K562 (cell line): ENCODE measurements at regions not wholly inside any gene's neighbourhood (a gene's known extent, or its start where the extent isn't known, plus 50 kb on each side); places are given as distances from the start of the nearest gene placed in this dataset.

Experiments used
- EGR1 ChIP-seq: fragments of 450-650 bp; conservative IDR thresholded peaks from 2 replicates; pipeline ENCODE4 v1.6.1; 2017; ENCODE audit warnings: mild to moderate bottlenecking
- EP300 ChIP-seq: IDR thresholded peaks from 2 replicates; pipeline ENCODE4 v1.6.1; 2012; ENCODE audit warnings: low read length, improper control_type of control experiment
- HLTF ChIP-seq: fragments of 450-650 bp; IDR thresholded peaks from 2 replicates; pipeline ENCODE4 v1.6.1; 2016
- POLR2A ChIP-seq: fragments of 450-650 bp; conservative IDR thresholded peaks from 2 replicates; pipeline ENCODE4 v1.6.1; 2016
- TCF7L2 ChIP-seq: fragments of 150-350 bp; IDR thresholded peaks from 2 replicates; pipeline ENCODE4 v1.6.1; 2016; ENCODE audit warnings: low read depth, mild to moderate bottlenecking, low read length, moderate library complexity
- ZNF12 ChIP-seq: sonication (generic); formaldehyde crosslinking; IDR thresholded peaks from 2 replicates; pipeline ENCODE4 v1.4.0; 2020; ENCODE audit warnings: mild to moderate bottlenecking, missing genetic modification reagents
- ZNF780A ChIP-seq: fragments of 250-450 bp; sonication (Bioruptor Pico); IDR thresholded peaks from 2 replicates; pipeline ENCODE4 v1.5.0; 2021; ENCODE audit warnings: mild to moderate bottlenecking
- TF ChIP-seq, protein P1 (sequence below), 3 experiments: IDR thresholded peaks in 2 of 3; conservative IDR thresholded peaks in 1 of 3; 2 replicates each; pipeline ENCODE4 v1.5.1; 2011 to 2012; ENCODE audit warnings: low read length in 3 of 3, mild to moderate bottlenecking in 3 of 3, control low read depth in 2 of 3, improper control_type of control experiment in 1 of 3, inconsistent platforms in 1 of 3, low read depth in 1 of 3, mixed read lengths in 1 of 3, moderate library complexity in 1 of 3; ENCODE audit not compliant: insufficient read depth in 2 of 3
- TF ChIP-seq, protein P2 (sequence below): sonication (generic); formaldehyde crosslinking; IDR thresholded peaks from 2 replicates; pipeline ENCODE4 v1.4.0; 2020; ENCODE audit warnings: mild to moderate bottlenecking, missing genetic modification reagents

DNA sequence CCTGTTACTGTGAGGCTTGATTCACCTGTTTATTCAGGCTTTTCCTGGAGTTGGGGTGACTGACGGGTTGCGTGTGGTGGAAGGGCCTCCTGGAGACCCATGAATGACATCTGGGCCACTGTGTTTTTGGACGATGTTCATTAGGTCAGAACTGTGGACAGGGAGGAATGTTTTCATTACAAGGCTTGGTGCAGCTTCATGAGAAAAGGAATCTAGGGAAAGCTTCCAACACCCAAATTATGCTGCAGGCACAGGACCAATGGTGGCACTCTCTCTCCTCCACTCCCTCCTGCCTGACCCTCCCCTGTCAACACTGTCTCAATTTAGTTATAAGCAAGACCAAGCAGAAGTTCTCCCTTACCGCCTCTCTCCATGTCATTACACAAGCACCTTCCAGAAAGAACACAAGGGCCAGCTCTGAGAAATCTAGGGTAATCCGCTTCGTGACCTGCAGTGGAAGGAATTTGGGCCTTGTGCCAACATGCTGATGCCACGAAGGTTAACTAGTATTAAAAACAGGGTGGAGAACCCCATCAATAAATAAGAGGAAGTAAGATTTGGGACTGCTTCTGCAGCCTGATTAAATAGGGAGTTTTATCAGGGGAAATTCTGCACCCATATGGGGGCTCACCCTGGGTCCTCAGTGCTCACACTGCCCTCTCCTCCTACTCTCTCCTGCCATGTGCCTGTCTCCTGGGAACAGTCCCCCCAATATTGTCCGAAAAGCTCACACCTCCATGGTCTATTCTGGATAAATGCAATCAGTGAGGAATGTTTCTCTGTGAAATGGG, 200.3 kb downstream of the KTN1 start:
- no peak for TF ChIP-seq TCF7L2
- no peak for TF ChIP-seq ZNF780A (CRISPR knock-in tag)
- TF ChIP-seq POLR2A, result no peak
- TF ChIP-seq, protein P1, sequence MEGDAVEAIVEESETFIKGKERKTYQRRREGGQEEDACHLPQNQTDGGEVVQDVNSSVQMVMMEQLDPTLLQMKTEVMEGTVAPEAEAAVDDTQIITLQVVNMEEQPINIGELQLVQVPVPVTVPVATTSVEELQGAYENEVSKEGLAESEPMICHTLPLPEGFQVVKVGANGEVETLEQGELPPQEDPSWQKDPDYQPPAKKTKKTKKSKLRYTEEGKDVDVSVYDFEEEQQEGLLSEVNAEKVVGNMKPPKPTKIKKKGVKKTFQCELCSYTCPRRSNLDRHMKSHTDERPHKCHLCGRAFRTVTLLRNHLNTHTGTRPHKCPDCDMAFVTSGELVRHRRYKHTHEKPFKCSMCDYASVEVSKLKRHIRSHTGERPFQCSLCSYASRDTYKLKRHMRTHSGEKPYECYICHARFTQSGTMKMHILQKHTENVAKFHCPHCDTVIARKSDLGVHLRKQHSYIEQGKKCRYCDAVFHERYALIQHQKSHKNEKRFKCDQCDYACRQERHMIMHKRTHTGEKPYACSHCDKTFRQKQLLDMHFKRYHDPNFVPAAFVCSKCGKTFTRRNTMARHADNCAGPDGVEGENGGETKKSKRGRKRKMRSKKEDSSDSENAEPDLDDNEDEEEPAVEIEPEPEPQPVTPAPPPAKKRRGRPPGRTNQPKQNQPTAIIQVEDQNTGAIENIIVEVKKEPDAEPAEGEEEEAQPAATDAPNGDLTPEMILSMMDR (IDR thresholded peaks at IDR 0.05 in 2 of 3, conservative IDR thresholded peaks at IDR 0.05 in 1 of 3; ENCODE audit: insufficient read depth in 2 of 3, low read depth in 1 of 3, low read length in 3 of 3), result no peak
- TF ChIP-seq ZNF12, result no peak
- TF ChIP-seq EGR1, result no peak
- TF ChIP-seq HLTF, result no peak
- TF ChIP-seq, protein P2, sequence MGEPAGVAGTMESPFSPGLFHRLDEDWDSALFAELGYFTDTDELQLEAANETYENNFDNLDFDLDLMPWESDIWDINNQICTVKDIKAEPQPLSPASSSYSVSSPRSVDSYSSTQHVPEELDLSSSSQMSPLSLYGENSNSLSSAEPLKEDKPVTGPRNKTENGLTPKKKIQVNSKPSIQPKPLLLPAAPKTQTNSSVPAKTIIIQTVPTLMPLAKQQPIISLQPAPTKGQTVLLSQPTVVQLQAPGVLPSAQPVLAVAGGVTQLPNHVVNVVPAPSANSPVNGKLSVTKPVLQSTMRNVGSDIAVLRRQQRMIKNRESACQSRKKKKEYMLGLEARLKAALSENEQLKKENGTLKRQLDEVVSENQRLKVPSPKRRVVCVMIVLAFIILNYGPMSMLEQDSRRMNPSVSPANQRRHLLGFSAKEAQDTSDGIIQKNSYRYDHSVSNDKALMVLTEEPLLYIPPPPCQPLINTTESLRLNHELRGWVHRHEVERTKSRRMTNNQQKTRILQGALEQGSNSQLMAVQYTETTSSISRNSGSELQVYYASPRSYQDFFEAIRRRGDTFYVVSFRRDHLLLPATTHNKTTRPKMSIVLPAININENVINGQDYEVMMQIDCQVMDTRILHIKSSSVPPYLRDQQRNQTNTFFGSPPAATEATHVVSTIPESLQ (CRISPR knock-in tag), result no peak
- TF ChIP-seq EP300, result no peak
